Neuronal stem cell (in vitro differentiated cells): ENCODE measurements at regions not wholly inside any gene's neighbourhood (a gene's known extent, or its start where the extent isn't known, plus 50 kb on each side); places are given as distances from the start of the nearest gene placed in this dataset.

Experiments
- DNase-seq: peaks from one replicate; pipeline ENCODE4 v3.0.0-alpha.2; 2013; ENCODE audit warnings: low spot score
- H2AFZ ChIP-seq: one replicate; pipeline ENCODE4 v1.6.1; 2013; ENCODE audit warnings: mild to moderate bottlenecking, low read length, inconsistent platforms
- H2AK5ac ChIP-seq: 2 replicates; pipeline ENCODE4 v1.6.1; 2013; ENCODE audit warnings: low read depth, mild to moderate bottlenecking, inconsistent platforms, low read length, moderate library complexity, mixed read lengths
- H2BK120ac ChIP-seq: 2 replicates; pipeline ENCODE4 v1.6.1; 2013; ENCODE audit warnings: low read depth, mild to moderate bottlenecking, inconsistent platforms, low read length, moderate library complexity, mixed read lengths
- H2BK12ac ChIP-seq: one replicate; pipeline ENCODE4 v1.6.1; 2013; ENCODE audit warnings: low read length, inconsistent platforms
- H2BK15ac ChIP-seq: 2 replicates; pipeline ENCODE4 v1.6.1; 2013; ENCODE audit warnings: mild to moderate bottlenecking, low read length, inconsistent platforms, mixed read lengths
- H2BK5ac ChIP-seq: one replicate; pipeline ENCODE4 v1.6.1; 2013; ENCODE audit warnings: inconsistent platforms, mild to moderate bottlenecking, low read length, moderate library complexity
- H3K14ac ChIP-seq: one replicate; pipeline ENCODE4 v1.6.1; 2013; ENCODE audit warnings: low read length, inconsistent platforms
- H3K18ac ChIP-seq: 2 replicates; pipeline ENCODE4 v1.6.1; 2013; ENCODE audit warnings: low read length, inconsistent platforms
- H3K23ac ChIP-seq: 2 replicates; pipeline ENCODE4 v1.6.1; 2013; ENCODE audit warnings: low read depth, mild to moderate bottlenecking, mixed read lengths, low read length, inconsistent platforms; ENCODE audit not compliant: poor library complexity
- H3K27ac ChIP-seq: replicated peaks from 3 replicates; pipeline ENCODE4 v1.5.1; 2013; ENCODE audit warnings: low read length, inconsistent platforms
- H3K27me3 ChIP-seq, 3 experiments: 2 replicates each; pipeline ENCODE4 v1.6.1; 2013; ENCODE audit warnings: low read length in 3 of 3, mild to moderate bottlenecking in 2 of 3, inconsistent platforms in 1 of 3, low read depth in 1 of 3, mixed read lengths in 1 of 3, moderate library complexity in 1 of 3; ENCODE audit not compliant: control insufficient read depth in 3 of 3, insufficient read depth in 3 of 3
- H3K36me3 ChIP-seq, 2 donors: replicated peaks in 1 of 2; 2 replicates each; pipeline ENCODE4 v1.6.1; 2013; ENCODE audit warnings: low read length in 2 of 2; ENCODE audit not compliant: control insufficient read depth in 2 of 2, insufficient read depth in 2 of 2
- H3K4ac ChIP-seq: 2 replicates; pipeline ENCODE4 v1.6.1; 2013; ENCODE audit warnings: inconsistent platforms, mild to moderate bottlenecking, low read length, moderate library complexity
- H3K4me1 ChIP-seq, 2 donors: 1 replicate in 1 of 2; 2 replicates in 1 of 2; pipeline ENCODE4 v1.6.1; 2013; ENCODE audit warnings: low read length in 2 of 2, low read depth in 1 of 2; ENCODE audit not compliant: control insufficient read depth in 2 of 2, insufficient read depth in 1 of 2
- H3K4me2 ChIP-seq: one replicate; pipeline ENCODE4 v1.6.1; 2013; ENCODE audit warnings: mild to moderate bottlenecking, low read length, inconsistent platforms; ENCODE audit not compliant: insufficient read depth, poor library complexity, severe bottlenecking
- H3K4me3 ChIP-seq, 2 donors: 2 replicates each; pipeline ENCODE4 v1.5.1; 2013; ENCODE audit warnings: low read length in 2 of 2, mild to moderate bottlenecking in 2 of 2, inconsistent platforms in 1 of 2, moderate library complexity in 1 of 2
- H3K79me1 ChIP-seq: one replicate; pipeline ENCODE4 v1.6.1; 2013; ENCODE audit warnings: low read depth, mild to moderate bottlenecking, inconsistent platforms, low read length, moderate library complexity
- H3K9ac ChIP-seq: one replicate; pipeline ENCODE4 v1.6.1; 2013; ENCODE audit warnings: mild to moderate bottlenecking, low read depth, low read length, inconsistent platforms; ENCODE audit not compliant: poor library complexity
- H3K9me3 ChIP-seq, 2 donors: replicated peaks in 1 of 2; 2 replicates each; pipeline versions ENCODE3 to v1.6.1; 2013; ENCODE audit warnings: low read length in 2 of 2, mild to moderate bottlenecking in 2 of 2, inconsistent platforms in 1 of 2, low read depth in 1 of 2, mixed read lengths in 1 of 2, moderate library complexity in 1 of 2; ENCODE audit not compliant: control insufficient read depth in 2 of 2, insufficient read depth in 1 of 2
- H4K8ac ChIP-seq: one replicate; pipeline ENCODE4 v1.6.1; 2013; ENCODE audit warnings: low read depth, mild to moderate bottlenecking, inconsistent platforms, low read length, moderate library complexity
- H4K91ac ChIP-seq: one replicate; pipeline ENCODE4 v1.6.1; 2013; ENCODE audit warnings: low read length, low read depth, mild to moderate bottlenecking, inconsistent platforms; ENCODE audit not compliant: poor library complexity
- WGBS, 2 donors: extraction: QIAGEN DNeasy Blood & Tissue Kit; methylation state at CpG; one replicate each; pipeline ENCODE4 v1.1.7; 2013; ENCODE audit warnings: missing lambda C conversion rate in 2 of 2, mixed read lengths in 1 of 2; ENCODE audit not compliant: insufficient read length in 2 of 2, insufficient replicate concordance in 1 of 2; ENCODE audit errors: extremely low coverage in 2 of 2; 5-methylcytosine and 5-hydroxymethylcytosine counted together

DNA sequence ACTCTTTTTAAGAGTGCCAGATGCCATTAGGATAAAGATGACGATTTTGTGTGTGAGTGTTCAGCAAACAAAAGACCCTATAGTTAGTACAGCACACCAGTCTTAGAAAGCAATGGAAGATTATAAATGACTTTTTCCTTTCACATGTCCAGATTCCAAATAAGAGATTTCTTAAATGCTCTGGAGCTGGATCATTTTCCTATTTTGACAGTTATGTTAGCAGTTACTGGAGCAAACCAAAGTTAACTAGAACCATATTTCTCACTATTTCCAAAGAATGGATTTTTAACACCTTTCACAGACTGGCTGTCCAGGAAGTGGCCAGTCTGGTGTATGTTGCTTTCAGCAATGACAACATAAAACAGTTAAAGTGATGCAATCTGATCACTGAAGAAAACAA, 905.8 kb upstream of the ADGRL2 start:
- no CpG with 5 or more reads among the region's 1 CpG for WGBS, 2 donors
- H3K27ac ChIP-seq, result no peak overlapping the region
- no peak overlapping the region for H3K14ac ChIP-seq
- H2BK120ac ChIP-seq, result no peak overlapping the region
- H2BK12ac ChIP-seq, result no peak overlapping the region
- no peak overlapping the region for H2AK5ac ChIP-seq
- H3K79me1 ChIP-seq, result no peaks in the 10 kb centered on the region
- H3K4me3 ChIP-seq, result no peak overlapping the region
- no peak overlapping the region for H3K4ac ChIP-seq
- peaks cover 4 to 10% of the 10 kb centered on the region in 2 donors for H3K4me1 ChIP-seq
- H3K18ac ChIP-seq, result no peak overlapping the region
- no peak overlapping the region for H2BK5ac ChIP-seq
- no peaks in the 10 kb centered on the region for H3K36me3 ChIP-seq
- H3K27me3 ChIP-seq, result no peaks in the 10 kb centered on the region
- no peak overlapping the region for H3K23ac ChIP-seq
- H2BK15ac ChIP-seq, result no peak overlapping the region
- no peak overlapping the region for H3K9ac ChIP-seq
- no peak overlapping the region for H4K91ac ChIP-seq
- H2AFZ ChIP-seq, result peak overlapping the region; percentile 51
- no peaks in the 10 kb centered on the region for H3K9me3 ChIP-seq
- no peak overlapping the region for H3K4me2 ChIP-seq
- no peak for DNase-seq
- no peak overlapping the region for H4K8ac ChIP-seq

DNA sequence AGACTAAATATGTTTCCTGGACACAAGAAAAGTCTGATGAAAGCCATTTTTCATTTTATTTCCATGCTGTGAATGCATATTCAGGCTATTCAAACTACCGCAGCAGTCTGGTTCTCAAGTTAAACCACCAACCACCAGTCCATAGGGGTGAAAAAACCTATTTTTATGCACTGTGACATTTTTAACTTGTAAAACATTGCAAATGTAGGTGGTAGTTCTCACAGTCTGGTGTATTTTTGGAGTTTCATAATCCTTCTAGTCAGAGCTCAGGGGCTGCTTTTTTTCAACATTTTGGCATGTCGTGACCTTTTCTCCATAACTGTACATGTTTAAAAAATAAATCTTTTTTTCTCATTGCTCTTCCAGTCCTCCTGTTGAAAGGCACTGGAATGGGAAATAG, 907.6 kb upstream of the ADGRL2 start:
- H2AFZ ChIP-seq, result peak overlapping the region; percentile 86
- no peak for DNase-seq
- no peak overlapping the region for H3K14ac ChIP-seq
- H4K91ac ChIP-seq, result no peak overlapping the region
- H3K4ac ChIP-seq, result no peak overlapping the region
- no peak overlapping the region for H2AK5ac ChIP-seq
- no peak overlapping the region for H2BK15ac ChIP-seq
- H3K79me1 ChIP-seq, result no peaks in the 10 kb centered on the region
- no peaks in the 10 kb centered on the region for H3K27me3 ChIP-seq
- no peak overlapping the region for H3K4me2 ChIP-seq
- no peak overlapping the region for H3K18ac ChIP-seq
- no peak overlapping the region for H2BK12ac ChIP-seq
- no peak overlapping the region for H3K23ac ChIP-seq
- peaks cover 4 to 10% of the 10 kb centered on the region in 2 donors for H3K4me1 ChIP-seq
- H3K27ac ChIP-seq, result no peak overlapping the region
- H3K9me3 ChIP-seq, result no peaks in the 10 kb centered on the region
- H3K36me3 ChIP-seq, result no peaks in the 10 kb centered on the region
- no CpG with 5 or more reads among the region's 2 CpGs for WGBS, 2 donors
- H3K9ac ChIP-seq, result no peak overlapping the region
- no peak overlapping the region for H2BK5ac ChIP-seq
- no peak overlapping the region for H3K4me3 ChIP-seq
- no peak overlapping the region for H4K8ac ChIP-seq
- H2BK120ac ChIP-seq, result no peak overlapping the region

DNA sequence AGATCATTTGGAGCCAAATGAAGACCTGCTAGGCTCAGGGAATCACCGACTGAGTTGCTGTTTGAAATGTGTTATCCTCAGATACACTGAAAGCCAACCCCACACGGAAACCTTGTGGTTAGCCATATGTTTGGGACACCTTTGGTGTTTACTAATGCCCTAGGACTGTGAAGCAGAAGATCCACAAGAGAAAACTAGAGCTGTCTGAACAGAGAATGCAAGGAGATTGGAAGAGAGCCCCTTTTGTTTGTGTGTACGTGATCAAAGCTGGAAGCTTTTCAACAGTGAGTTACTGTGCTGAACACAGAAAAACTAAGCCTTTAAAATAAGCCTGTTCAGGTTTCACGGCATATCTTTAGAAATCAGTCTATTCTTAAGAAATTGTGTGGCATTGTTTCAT, 908.2 kb upstream of the ADGRL2 start:
- Histone ChIP-seq H3K4ac (no peak overlapping the region), H3K9ac (no peak overlapping the region), H2BK12ac (no peak overlapping the region), H3K14ac (no peak overlapping the region), H2AK5ac (no peak overlapping the region), H2BK5ac (no peak overlapping the region), H4K8ac (no peak overlapping the region), H2BK15ac (no peak overlapping the region), H3K9me3 (no peaks in the 10 kb centered on the region), H4K91ac (no peak overlapping the region), H2BK120ac (no peak overlapping the region), H3K79me1 (no peaks in the 10 kb centered on the region), H3K36me3 (no peaks in the 10 kb centered on the region), H3K23ac (no peak overlapping the region), H3K4me3 (no peak overlapping the region), H3K27me3 (no peaks in the 10 kb centered on the region), H3K18ac (no peak overlapping the region), H2AFZ (peak overlapping the region; percentile 86), H3K4me2 (no peak overlapping the region), H3K27ac (peak overlapping the region; percentile 32), H3K4me1 (peaks cover 4 to 10% of the 10 kb centered on the region in 2 donors)
- DNase-seq, result peak; percentile 12
- no CpG with 5 or more reads among the region's 4 CpGs for WGBS, 2 donors

DNA sequence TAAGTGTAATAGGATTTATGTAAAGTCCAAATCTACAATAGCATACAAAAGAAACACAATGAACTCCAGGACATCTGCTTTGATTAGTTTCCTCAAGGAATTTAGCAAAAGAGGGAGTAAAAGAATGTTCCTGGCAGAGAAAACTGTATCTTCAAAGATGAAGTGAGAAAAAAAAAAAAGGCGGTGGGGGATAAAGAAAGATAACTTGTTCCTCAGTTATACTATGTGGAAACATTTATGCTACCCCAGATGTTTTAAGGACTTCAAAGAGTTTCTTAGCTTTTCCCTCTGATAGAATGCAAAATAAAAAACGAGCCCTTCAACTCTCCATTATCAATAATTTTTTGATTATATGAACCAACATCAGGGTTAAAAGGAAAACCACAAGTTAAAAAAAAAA, 908.9 kb upstream of the ADGRL2 start:
- H2BK120ac ChIP-seq, result no peak overlapping the region
- no peak overlapping the region for H3K18ac ChIP-seq
- no peak overlapping the region for H3K27ac ChIP-seq
- no peak overlapping the region for H4K8ac ChIP-seq
- no peaks in the 10 kb centered on the region for H3K9me3 ChIP-seq
- WGBS, 2 donors, result no CpG with 5 or more reads among the region's 2 CpGs
- peaks cover 4 to 10% of the 10 kb centered on the region in 2 donors for H3K4me1 ChIP-seq
- no peak overlapping the region for H2BK12ac ChIP-seq
- H3K4me2 ChIP-seq, result no peak overlapping the region
- no peak overlapping the region for H3K4ac ChIP-seq
- H2AFZ ChIP-seq, result no peak overlapping the region
- H3K79me1 ChIP-seq, result no peaks in the 10 kb centered on the region
- no peak overlapping the region for H2BK15ac ChIP-seq
- DNase-seq, result no peak
- H3K4me3 ChIP-seq, result no peak overlapping the region
- no peak overlapping the region for H3K9ac ChIP-seq
- H2BK5ac ChIP-seq, result no peak overlapping the region
- H3K14ac ChIP-seq, result no peak overlapping the region
- H4K91ac ChIP-seq, result no peak overlapping the region
- H2AK5ac ChIP-seq, result no peak overlapping the region
- H3K27me3 ChIP-seq, result no peaks in the 10 kb centered on the region
- H3K23ac ChIP-seq, result no peak overlapping the region
- H3K36me3 ChIP-seq, result no peaks in the 10 kb centered on the region
